ENCODE measurements at regions not wholly inside any gene's neighbourhood (a gene's known extent, or its start where the extent isn't known, plus 50 kb on each side); places are given as distances from the start of the nearest gene placed in this dataset.
"Not testable (repeated sequence)": the region's sequence is repeated elsewhere in the genome, so short reads cannot be mapped to it uniquely, and the experiment has no call there.

GRCh38 chr18:30142870-30143269, 899.7 kb downstream of the DSC3 start:
- no peak for ATAC-seq
- TF ChIP-seq BACH2 (CRISPR knock-in tag; IDR thresholded peaks at IDR 0.05; ENCODE audit: borderline replicate concordance) = no peak
- no peak for TF ChIP-seq CREB5 (CRISPR knock-in tag; IDR thresholded peaks at IDR 0.05; ENCODE audit: low read depth)
- no peak for TF ChIP-seq PATZ1 (CRISPR knock-in tag; IDR thresholded peaks at IDR 0.05; ENCODE audit: borderline replicate concordance)
- TF ChIP-seq RARB (CRISPR knock-in tag; IDR thresholded peaks at IDR 0.05) = no peak
- TF ChIP-seq GLIS3 (CRISPR knock-in tag; IDR thresholded peaks at IDR 0.05) = no peak
- no peak for TF ChIP-seq ZC3H10 (CRISPR knock-in tag; IDR thresholded peaks at IDR 0.05)
- TF ChIP-seq ESRRG (CRISPR knock-in tag; IDR thresholded peaks at IDR 0.05) = no peak
- TF ChIP-seq ZFP3 (CRISPR knock-in tag; IDR thresholded peaks at IDR 0.05) = no peak
- no peak for TF ChIP-seq ZNF565 (CRISPR knock-in tag; conservative IDR thresholded peaks at IDR 0.05; ENCODE audit: low read depth)
- TF ChIP-seq TSHZ2 (CRISPR knock-in tag; IDR thresholded peaks at IDR 0.05) = no peak
- no peak for TF ChIP-seq ZNF70 (CRISPR knock-in tag; IDR thresholded peaks at IDR 0.05)
- TF ChIP-seq POU6F1 (CRISPR knock-in tag; IDR thresholded peaks at IDR 0.05; ENCODE audit: borderline replicate concordance, low read depth) = no peak
- TF ChIP-seq CSRNP3 (CRISPR knock-in tag; IDR thresholded peaks at IDR 0.05) = no peak
- TF ChIP-seq TOX (CRISPR knock-in tag; IDR thresholded peaks at IDR 0.05; ENCODE audit: borderline replicate concordance) = no peak
- no peak for TF ChIP-seq CSDC2 (CRISPR knock-in tag; IDR thresholded peaks at IDR 0.05)
- no peak for TF ChIP-seq ISL1 (CRISPR knock-in tag; IDR thresholded peaks at IDR 0.05)
- no peak for TF ChIP-seq TCF4 (CRISPR knock-in tag; IDR thresholded peaks at IDR 0.05; ENCODE audit: borderline replicate concordance)
- TF ChIP-seq ARNTL (CRISPR knock-in tag; IDR thresholded peaks at IDR 0.05; ENCODE audit: borderline replicate concordance, low read depth) = no peak
- no peak for TF ChIP-seq PPARA (CRISPR knock-in tag; IDR thresholded peaks at IDR 0.05; ENCODE audit: borderline replicate concordance)
- no peak for TF ChIP-seq OSR1 (CRISPR knock-in tag; IDR thresholded peaks at IDR 0.05)

GRCh38 chr18:30142248-30142647, 900.3 kb downstream of the DSC3 start:
- TF ChIP-seq ZC3H10 (CRISPR knock-in tag; IDR thresholded peaks at IDR 0.05) (no peak), CREB5 (CRISPR knock-in tag; IDR thresholded peaks at IDR 0.05; ENCODE audit: low read depth) (no peak), OSR1 (CRISPR knock-in tag; IDR thresholded peaks at IDR 0.05) (no peak), ISL1 (CRISPR knock-in tag; IDR thresholded peaks at IDR 0.05) (no peak), POU6F1 (CRISPR knock-in tag; IDR thresholded peaks at IDR 0.05; ENCODE audit: borderline replicate concordance, low read depth) (no peak), CSDC2 (CRISPR knock-in tag; IDR thresholded peaks at IDR 0.05) (no peak), PATZ1 (CRISPR knock-in tag; IDR thresholded peaks at IDR 0.05; ENCODE audit: borderline replicate concordance) (no peak)
- no peak for ATAC-seq

GRCh38 chr18:30141506-30141905, 901.0 kb downstream of the DSC3 start:
- not testable (repeated sequence) for ATAC-seq

Measured in SK-N-SH treated with all-trans-retinoic acid at 6 μM for 48 hours (cell line).